Left ventricle myocardium inferior (tissue), 1 donor: ENCODE measurements at regions not wholly inside any gene's neighbourhood (a gene's known extent, or its start where the extent isn't known, plus 50 kb on each side); places are given as distances from the start of the nearest gene placed in this dataset.

Experiments
- DNase-seq: peaks from one replicate; pipeline ENCODE4 v3.0.0-alpha.2; 2020
- H3K27ac ChIP-seq: fragments of 200-600 bp; replicated peaks from 2 replicates; pipeline ENCODE4 v1.8.0; 2021
- H3K27me3 ChIP-seq: fragments of 200-600 bp; 2 replicates; pipeline ENCODE4 v1.8.0; 2021; ENCODE audit warnings: low read depth
- H3K36me3 ChIP-seq: fragments of 200-600 bp; 2 replicates; pipeline ENCODE4 v1.8.0; 2021
- H3K4me1 ChIP-seq: fragments of 200-600 bp; 2 replicates; pipeline ENCODE4 v1.8.0; 2021
- H3K4me3 ChIP-seq: fragments of 200-600 bp; 2 replicates; pipeline ENCODE4 v1.8.0; 2021; ENCODE audit warnings: mild to moderate bottlenecking, moderate library complexity
- H3K9me3 ChIP-seq: fragments of 200-600 bp; replicated peaks from 2 replicates; pipeline ENCODE4 v1.8.0; 2021
- intact Hi-C: fragments of 100-400 bp; cut with micrococcal nuclease; formaldehyde crosslinking; loops from one replicate; pipeline ENCODE4 v1.11.0; 2022
- TF ChIP-seq, protein P1 (sequence below): fragments of 200-600 bp; IDR thresholded peaks from 2 replicates; pipeline ENCODE4 v1.8.0; 2021; ENCODE audit warnings: antibody characterized with exemption, mild to moderate bottlenecking, borderline replicate concordance
- donor health status: DM: no; HTN: yes; CAD: no; lungs with severe emphysema.

DNA sequence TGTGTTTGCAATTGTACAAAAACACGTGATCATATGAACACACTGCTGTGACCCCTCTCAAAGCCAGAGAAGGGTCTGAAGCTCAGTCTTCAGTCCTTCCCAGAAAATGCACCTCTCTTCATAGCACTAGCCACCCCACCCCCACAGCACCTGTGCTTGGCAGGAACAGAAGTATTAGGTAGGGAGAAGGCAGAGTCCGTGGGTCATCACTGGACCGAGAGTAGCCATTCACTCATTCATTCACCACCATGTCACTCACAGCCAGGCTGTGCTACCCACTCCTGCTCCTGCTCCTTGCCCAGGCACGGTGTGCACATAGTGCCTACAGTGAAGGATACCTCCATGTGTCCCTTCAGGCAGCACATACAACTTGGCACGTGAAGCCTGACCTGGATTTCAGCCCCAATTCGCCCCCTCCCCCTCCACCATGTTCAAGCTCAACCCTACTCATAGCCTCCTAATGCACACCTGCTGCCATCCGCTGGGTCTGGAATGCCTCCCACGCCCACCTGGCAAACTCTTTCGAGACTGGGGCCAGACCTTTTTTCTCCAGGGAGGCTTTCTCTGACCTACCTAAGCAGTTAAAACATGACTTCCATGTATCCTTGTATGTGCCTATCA, 81.9 kb upstream of the GALNT2 start:
- intact Hi-C loops: no loop called here

DNA sequence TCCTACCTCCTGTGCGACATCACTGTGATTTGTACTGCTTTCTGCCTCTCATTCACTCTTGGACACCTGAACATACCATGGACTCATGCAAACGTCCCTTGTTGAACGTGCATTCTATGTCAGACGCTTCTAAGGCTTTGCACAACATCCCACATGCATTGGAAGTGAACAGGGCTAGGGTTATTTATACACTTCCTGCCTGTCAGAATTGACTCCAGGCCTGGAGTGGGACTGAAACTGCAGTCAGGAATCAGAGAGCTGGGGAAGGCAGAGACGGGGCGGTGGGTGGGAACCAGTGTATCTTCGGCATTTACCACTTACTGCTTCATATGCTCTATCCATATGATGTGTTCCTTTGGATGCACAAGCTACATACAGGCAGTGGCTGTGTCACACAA, 81.4 kb upstream of the GALNT2 start:
- Histone ChIP-seq H3K27me3 (peaks cover 16% of the 10 kb centered on the region), H3K4me1 (no peaks in the 10 kb centered on the region), H3K36me3 (no peaks in the 10 kb centered on the region), H3K27ac (no peak overlapping the region), H3K4me3 (no peak overlapping the region), H3K9me3 (no peaks in the 10 kb centered on the region)
- intact Hi-C loops: no loop called here
- TF ChIP-seq, protein P1, sequence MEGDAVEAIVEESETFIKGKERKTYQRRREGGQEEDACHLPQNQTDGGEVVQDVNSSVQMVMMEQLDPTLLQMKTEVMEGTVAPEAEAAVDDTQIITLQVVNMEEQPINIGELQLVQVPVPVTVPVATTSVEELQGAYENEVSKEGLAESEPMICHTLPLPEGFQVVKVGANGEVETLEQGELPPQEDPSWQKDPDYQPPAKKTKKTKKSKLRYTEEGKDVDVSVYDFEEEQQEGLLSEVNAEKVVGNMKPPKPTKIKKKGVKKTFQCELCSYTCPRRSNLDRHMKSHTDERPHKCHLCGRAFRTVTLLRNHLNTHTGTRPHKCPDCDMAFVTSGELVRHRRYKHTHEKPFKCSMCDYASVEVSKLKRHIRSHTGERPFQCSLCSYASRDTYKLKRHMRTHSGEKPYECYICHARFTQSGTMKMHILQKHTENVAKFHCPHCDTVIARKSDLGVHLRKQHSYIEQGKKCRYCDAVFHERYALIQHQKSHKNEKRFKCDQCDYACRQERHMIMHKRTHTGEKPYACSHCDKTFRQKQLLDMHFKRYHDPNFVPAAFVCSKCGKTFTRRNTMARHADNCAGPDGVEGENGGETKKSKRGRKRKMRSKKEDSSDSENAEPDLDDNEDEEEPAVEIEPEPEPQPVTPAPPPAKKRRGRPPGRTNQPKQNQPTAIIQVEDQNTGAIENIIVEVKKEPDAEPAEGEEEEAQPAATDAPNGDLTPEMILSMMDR: no peak
- no peak for DNase-seq

More for the DNA sequence above, 81.9 kb upstream of the GALNT2 start:
- TF ChIP-seq, protein P1: no peak
- Histone ChIP-seq H3K4me3 (no peak overlapping the region), H3K9me3 (no peaks in the 10 kb centered on the region), H3K27me3 (peaks cover 12% of the 10 kb centered on the region), H3K36me3 (no peaks in the 10 kb centered on the region), H3K27ac (no peak overlapping the region), H3K4me1 (no peaks in the 10 kb centered on the region)
- DNase-seq: no peak

DNA sequence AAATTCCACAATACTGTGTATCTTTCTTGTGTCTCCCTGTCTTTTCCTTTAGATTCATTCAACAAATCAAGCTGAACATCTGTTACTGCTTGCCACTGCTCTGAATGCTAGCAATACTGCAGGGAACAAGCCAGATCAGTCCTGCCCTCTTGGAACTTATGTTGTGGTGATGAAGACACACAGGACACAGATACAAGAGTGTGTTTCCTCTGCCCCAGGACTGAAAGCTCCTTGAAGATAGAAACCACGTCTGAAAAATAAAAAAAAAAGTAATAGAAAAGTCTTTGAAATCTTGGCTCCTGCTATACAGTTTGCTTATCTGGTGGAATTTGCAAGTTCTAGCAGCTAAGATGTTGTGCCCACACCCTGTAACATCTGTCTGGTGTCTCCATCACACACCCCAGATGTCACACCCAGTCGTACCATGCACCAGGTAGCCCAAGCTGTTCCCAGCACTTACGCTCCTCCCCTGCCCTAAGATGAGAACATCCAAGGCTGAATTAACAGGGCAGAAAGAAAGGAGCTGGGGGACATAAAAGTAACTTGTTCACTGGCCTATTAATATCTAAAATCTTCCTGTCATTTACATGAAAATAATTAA, 80.2 kb upstream of the GALNT2 start:
- Histone ChIP-seq H3K27me3 (peaks cover 7% of the 10 kb centered on the region), H3K4me3 (no peak overlapping the region), H3K27ac (no peak overlapping the region), H3K36me3 (no peaks in the 10 kb centered on the region), H3K9me3 (no peaks in the 10 kb centered on the region), H3K4me1 (peaks cover 5% of the 10 kb centered on the region)
- TF ChIP-seq, protein P1: no peak
- intact Hi-C loops: no loop called here
- no peak for DNase-seq

DNA sequence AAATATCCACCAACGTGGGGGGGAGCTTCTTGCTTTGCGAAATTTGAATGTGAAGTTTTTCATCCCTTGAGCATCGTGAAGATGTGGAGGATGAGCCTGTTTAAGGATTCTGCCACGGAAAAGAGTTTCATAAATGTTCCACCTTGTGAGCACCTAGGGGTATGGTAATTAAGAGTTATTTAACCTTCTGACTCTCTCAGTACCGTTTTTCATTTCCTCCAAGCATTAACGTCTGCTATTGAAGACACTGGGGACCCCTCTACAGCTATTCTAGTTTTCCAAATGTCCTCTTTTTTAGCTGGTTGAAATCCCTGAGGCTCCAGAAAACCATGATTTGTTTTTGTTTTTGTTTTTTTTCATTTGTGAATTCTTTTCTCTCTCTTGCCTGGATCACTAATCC, 79.1 kb upstream of the GALNT2 start:
- no peak overlapping the region for H3K4me3 ChIP-seq
- peaks cover 5% of the 10 kb centered on the region for H3K4me1 ChIP-seq
- H3K36me3 ChIP-seq: no peaks in the 10 kb centered on the region
- no peak for DNase-seq
- TF ChIP-seq, protein P1: no peak
- peaks cover 7% of the 10 kb centered on the region for H3K27me3 ChIP-seq
- H3K9me3 ChIP-seq: no peaks in the 10 kb centered on the region
- no peak overlapping the region for H3K27ac ChIP-seq
- intact Hi-C loops: no loop called here

DNA sequence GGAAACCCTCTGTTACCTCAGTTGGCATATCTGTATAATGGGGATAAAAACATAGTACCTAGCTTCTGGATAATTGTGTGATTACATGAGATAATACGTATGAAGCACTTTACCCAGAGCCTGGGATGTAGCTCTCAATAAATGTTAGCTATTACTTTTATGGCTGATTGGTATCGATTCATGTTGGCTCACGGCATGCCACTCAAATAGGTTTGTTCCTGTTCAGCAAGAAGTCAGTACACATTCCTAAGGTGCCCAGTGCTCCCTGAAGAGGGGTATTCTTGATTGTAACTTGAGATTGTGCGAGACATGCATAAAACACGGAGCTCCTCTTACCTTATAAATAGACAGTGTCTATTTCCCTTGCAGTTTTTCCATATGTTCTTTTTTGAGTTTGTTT, 78.5 kb upstream of the GALNT2 start:
- Histone ChIP-seq H3K36me3 (no peaks in the 10 kb centered on the region), H3K4me1 (peaks cover 5% of the 10 kb centered on the region), H3K27me3 (peaks cover 7% of the 10 kb centered on the region), H3K9me3 (no peaks in the 10 kb centered on the region), H3K27ac (no peak overlapping the region), H3K4me3 (no peak overlapping the region)
- intact Hi-C loops: no loop called here
- DNase-seq: no peak
- TF ChIP-seq, protein P1: no peak
